OCI-M1 (cell line): ENCODE measurements at regions not wholly inside any gene's neighbourhood (a gene's known extent, or its start where the extent isn't known, plus 50 kb on each side); places are given as distances from the start of the nearest gene placed in this dataset.
"Not testable (repeated sequence)": the region's sequence is repeated elsewhere in the genome, so short reads cannot be mapped to it uniquely, and the experiment has no call there.

Experiments
- DNase-seq: peaks from one replicate; lab custom pipeline; 2025; lab: John Stamatoyannopoulos, UW

GRCh38 chr5:145450286-145450885, 384.8 kb downstream of the PRELID2 start:
- no peak for DNase-seq

DNA sequence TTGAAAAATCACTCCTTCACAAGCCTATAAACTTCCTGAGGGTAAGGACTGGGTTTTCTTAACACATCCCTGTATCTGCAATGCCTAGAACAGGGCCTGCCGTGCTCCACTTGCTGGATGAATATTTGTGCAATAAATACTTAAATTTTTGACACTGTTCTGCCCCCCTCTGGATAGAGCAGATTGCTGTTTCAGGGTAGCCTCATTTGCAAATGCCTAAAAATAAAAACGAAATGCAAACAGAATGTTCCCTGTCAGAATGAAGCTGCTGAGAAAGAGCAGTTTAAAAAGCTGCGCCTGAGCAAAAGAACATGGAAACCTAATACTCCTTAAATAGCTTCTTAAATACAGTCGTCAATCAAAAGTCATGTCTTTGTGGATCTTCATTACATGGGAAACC, 385.3 kb downstream of the PRELID2 start:
- no peak for DNase-seq

GRCh38 chr5:145446875-145447274, 388.3 kb downstream of the PRELID2 start:
- not testable (repeated sequence) for DNase-seq

- DNase-seq: no peak
Observed at GRCh38 chr5:145446412-145446811, 388.7 kb downstream of the PRELID2 start.

- DNase-seq: no peak
Observed at GRCh38 chr5:145445027-145445426, 390.1 kb downstream of the PRELID2 start.

GRCh38 chr5:145443964-145444363, 391.2 kb downstream of the PRELID2 start:
- DNase-seq: no peak

GRCh38 chr5:145443366-145443765, 391.8 kb downstream of the PRELID2 start:
- DNase-seq: no peak

DNA sequence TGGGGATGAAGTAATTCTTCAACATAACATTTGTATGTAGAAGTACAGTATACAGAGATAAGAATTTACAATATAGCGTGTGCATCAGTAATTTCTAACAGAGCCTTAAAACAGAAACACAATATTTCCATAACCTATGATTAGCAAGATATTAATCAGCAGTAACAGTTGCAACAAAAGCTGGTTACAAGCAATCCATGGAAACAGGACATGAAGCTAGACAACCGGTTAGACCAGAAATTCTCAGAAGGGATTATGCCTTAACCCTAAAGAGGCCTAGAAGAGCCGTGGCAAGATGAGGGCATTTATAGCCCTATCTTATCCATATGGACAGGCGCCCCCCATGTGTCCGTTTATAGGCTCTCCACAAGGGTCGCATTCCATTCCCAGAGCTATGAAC, 392.5 kb downstream of the PRELID2 start:
- DNase-seq: not testable (repeated sequence)

DNA sequence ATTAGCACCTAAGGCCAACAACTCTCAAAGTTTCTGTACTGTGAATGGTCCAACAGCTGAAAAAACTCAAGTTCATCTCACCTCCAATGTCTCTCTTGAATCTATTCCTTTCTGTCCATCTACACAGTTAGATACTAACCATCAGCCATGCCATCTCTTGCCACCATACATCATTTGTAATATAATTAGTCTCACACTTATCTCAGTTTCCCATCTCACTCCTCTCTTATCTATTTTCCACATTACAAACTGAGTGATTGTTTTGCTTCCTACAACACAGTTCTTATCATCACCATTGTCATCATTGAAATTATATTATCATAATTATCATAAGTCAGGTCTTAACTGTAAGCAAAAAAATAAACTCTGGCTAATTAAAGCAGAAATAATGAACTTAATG, 393.9 kb downstream of the PRELID2 start:
- no peak for DNase-seq

GRCh38 chr5:145437627-145438026, 397.5 kb downstream of the PRELID2 start:
- DNase-seq: no peak

GRCh38 chr5:145433077-145433476, 402.1 kb downstream of the PRELID2 start:
- no peak for DNase-seq

GRCh38 chr5:145429170-145429569, 406.0 kb downstream of the PRELID2 start:
- peak; percentile 51 for DNase-seq

DNA sequence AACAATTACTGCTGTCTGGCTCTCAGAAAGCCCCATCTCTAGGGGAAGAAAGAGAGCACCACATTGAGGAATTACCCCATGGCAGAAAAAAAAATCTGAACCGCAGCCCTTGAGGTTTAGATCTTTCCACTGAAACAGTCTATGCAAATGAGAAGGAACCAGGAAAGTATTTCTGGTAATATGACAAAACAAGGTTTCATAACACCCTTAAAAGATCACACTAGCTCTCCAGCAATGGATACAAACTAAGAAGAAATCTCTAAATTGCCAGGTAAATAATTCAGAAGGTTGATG, 427.1 kb downstream of the PRELID2 start:
- no peak for DNase-seq

- DNase-seq: no peak
Observed at GRCh38 chr5:145407300-145408047, 427.7 kb downstream of the PRELID2 start.

- no peak for DNase-seq
Observed at GRCh38 chr5:145403992-145404391, 431.1 kb downstream of the PRELID2 start.

- DNase-seq: no peak
Observed at GRCh38 chr5:145396888-145397287, 438.3 kb downstream of the PRELID2 start.

GRCh38 chr5:145395151-145395550, 440.0 kb downstream of the PRELID2 start:
- not testable (repeated sequence) for DNase-seq

GRCh38 chr5:145393426-145393825, 441.7 kb downstream of the PRELID2 start:
- DNase-seq: no peak

- no peak for DNase-seq
Observed at GRCh38 chr5:145389047-145389446, 446.1 kb downstream of the PRELID2 start.

DNA sequence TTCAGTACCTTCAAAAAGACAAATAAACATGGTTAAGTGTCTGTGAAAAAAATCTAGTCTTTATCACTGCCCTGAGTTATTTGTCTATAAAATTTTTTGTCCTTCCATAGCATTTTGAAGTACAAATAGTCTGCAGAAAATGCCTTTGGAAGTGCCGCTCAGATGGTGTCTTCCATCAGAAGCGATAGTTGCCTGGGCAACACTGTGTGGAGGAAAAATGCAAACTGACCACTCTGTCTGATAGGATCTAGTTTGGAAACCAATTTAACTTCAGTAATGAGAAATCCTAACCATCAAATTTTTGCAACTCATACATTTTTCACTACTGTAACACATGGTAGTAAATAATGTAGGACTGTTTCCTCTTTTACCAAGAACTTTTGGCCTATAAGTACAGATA, 449.9 kb downstream of the PRELID2 start:
- DNase-seq: peak; percentile 73

DNA sequence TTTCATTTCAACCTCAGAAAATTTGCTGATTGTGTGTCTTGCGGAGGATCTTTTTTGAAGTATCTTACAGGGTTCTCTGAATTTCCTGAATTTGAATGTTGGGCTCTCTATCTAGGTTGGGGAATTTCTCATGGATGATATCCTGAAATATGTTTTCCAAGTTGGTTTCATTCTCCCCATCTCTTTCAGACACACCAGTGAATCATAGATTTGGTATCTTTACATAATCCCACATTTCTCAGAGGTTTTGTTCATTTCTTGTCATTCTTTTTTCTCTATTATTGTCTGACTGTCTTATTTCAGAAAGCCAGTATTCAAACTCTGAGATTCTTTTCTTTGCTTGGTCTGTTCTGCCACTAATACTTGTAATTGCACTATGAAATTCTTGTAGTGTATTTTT, 456.9 kb downstream of the PRELID2 start:
- DNase-seq: no peak

DNA sequence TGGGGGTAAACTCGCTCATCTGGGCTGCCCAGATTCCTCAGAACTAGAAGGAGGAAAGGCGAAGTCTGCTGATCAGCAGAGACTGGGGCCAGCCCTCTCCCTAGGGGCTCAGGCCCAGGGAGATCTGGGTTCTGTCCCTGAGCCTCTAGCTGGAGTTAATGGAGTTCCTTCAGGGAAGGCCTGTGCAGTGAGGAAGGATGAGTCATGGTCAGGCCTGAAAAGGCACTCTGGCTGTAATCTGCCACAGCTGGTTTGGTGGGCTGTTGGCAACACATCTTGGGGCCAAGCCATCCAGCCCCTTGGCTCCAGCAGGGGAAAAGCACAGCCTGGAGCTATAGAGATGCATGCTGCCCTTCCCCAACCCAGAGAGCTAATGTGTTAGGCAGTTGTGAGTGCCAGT, 459.6 kb downstream of the PRELID2 start:
- no peak for DNase-seq

GRCh38 chr5:145365464-145365863, 469.7 kb downstream of the PRELID2 start:
- DNase-seq: no peak

GRCh38 chr5:145362266-145362665, 472.9 kb downstream of the PRELID2 start:
- DNase-seq: peak; percentile 44
